ENCODE measurements at regions not wholly inside any gene's neighbourhood (a gene's known extent, or its start where the extent isn't known, plus 50 kb on each side); places are given as distances from the start of the nearest gene placed in this dataset.

- TF ChIP-seq SP1 (IDR thresholded peaks at IDR 0.05) (no peak), ELF4 (IDR thresholded peaks at IDR 0.05) (no peak), FOXA1 (IDR thresholded peaks at IDR 0.05) (no peak), SUZ12 (IDR thresholded peaks at IDR 0.05) (no peak), NFRKB (IDR thresholded peaks at IDR 0.05) (no peak), ARNT (IDR thresholded peaks at IDR 0.05) (no peak), FOXM1 (IDR thresholded peaks at IDR 0.05; ENCODE audit: borderline replicate concordance) (no peak), BHLHE40 (IDR thresholded peaks at IDR 0.05; ENCODE audit: borderline replicate concordance) (no peak)
These were observed 222.2 kb downstream of the C7orf25 start for GRCh38 chr7:42689626-42690025.

Measured in HEK293T (cell line).